Mesenchymal stem cell (in vitro differentiated cells and primary cell): ENCODE measurements at regions not wholly inside any gene's neighbourhood (a gene's known extent, or its start where the extent isn't known, plus 50 kb on each side); places are given as distances from the start of the nearest gene placed in this dataset.

Experiments used
- DNase-seq: peaks from one replicate; pipeline ENCODE4 v3.0.0-alpha.2; 2013
- H2AFZ ChIP-seq: one replicate; pipeline ENCODE4 v1.6.1; 2013; ENCODE audit warnings: low read depth, mild to moderate bottlenecking, control low read depth, inconsistent platforms, low read length, moderate library complexity
- H2AK5ac ChIP-seq: 2 replicates; pipeline ENCODE4 v1.6.1; 2013; ENCODE audit warnings: low read length, moderate library complexity, mild to moderate bottlenecking, inconsistent platforms; ENCODE audit not compliant: severe bottlenecking
- H2BK120ac ChIP-seq: one replicate; pipeline ENCODE4 v1.6.1; 2013; ENCODE audit warnings: low read depth, mild to moderate bottlenecking, inconsistent platforms, low read length, moderate library complexity
- H2BK12ac ChIP-seq, 2 experiments: one replicate each; pipeline ENCODE4 v1.6.1; 2013; ENCODE audit warnings: inconsistent platforms in 2 of 2, low read length in 2 of 2, mild to moderate bottlenecking in 2 of 2, moderate library complexity in 2 of 2, control low read depth in 1 of 2
- H2BK15ac ChIP-seq: one replicate; pipeline ENCODE4 v1.6.1; 2013; ENCODE audit warnings: mild to moderate bottlenecking, low read depth, inconsistent platforms; ENCODE audit not compliant: poor library complexity, severe bottlenecking
- H2BK5ac ChIP-seq: 2 replicates; pipeline ENCODE4 v1.6.1; 2013; ENCODE audit warnings: low read depth, mild to moderate bottlenecking, low read length, control low read depth, inconsistent platforms; ENCODE audit not compliant: poor library complexity, severe bottlenecking
- H3K14ac ChIP-seq, 2 experiments: one replicate each; pipeline ENCODE4 v1.6.1; 2013; ENCODE audit warnings: inconsistent platforms in 2 of 2, low read length in 2 of 2, control low read depth in 1 of 2, mild to moderate bottlenecking in 1 of 2, moderate library complexity in 1 of 2
- H3K18ac ChIP-seq, 2 experiments: one replicate each; pipeline ENCODE4 v1.6.1; 2013; ENCODE audit warnings: inconsistent platforms in 2 of 2, low read length in 2 of 2, control low read depth in 1 of 2, low read depth in 1 of 2, mild to moderate bottlenecking in 1 of 2
- H3K23ac ChIP-seq, 2 experiments: one replicate each; pipeline ENCODE4 v1.6.1; 2013; ENCODE audit warnings: inconsistent platforms in 2 of 2, low read length in 2 of 2, mild to moderate bottlenecking in 2 of 2, moderate library complexity in 2 of 2, control low read depth in 1 of 2
- H3K27ac ChIP-seq: 2 replicates; pipeline ENCODE4 v1.5.1; 2013; ENCODE audit warnings: mild to moderate bottlenecking, moderate library complexity, low read length, control low read depth, inconsistent platforms; ENCODE audit not compliant: poor library complexity, severe bottlenecking
- H3K27me3 ChIP-seq, 2 experiments: 2 replicates each; pipeline versions ENCODE4 v1.6.1 to v1.7.0; 2013; ENCODE audit warnings: low read length in 2 of 2, mild to moderate bottlenecking in 2 of 2, moderate library complexity in 2 of 2, control low read depth in 1 of 2, inconsistent platforms in 1 of 2; ENCODE audit not compliant: control insufficient read depth in 1 of 2, insufficient read depth in 1 of 2
- H3K36me3 ChIP-seq, 2 experiments: 2 replicates each; pipeline versions ENCODE4 v1.6.1 to v1.7.0; 2013; ENCODE audit warnings: low read length in 2 of 2, control low read depth in 1 of 2, inconsistent platforms in 1 of 2, low read depth in 1 of 2, mild to moderate bottlenecking in 1 of 2; ENCODE audit not compliant: insufficient read depth in 2 of 2, control insufficient read depth in 1 of 2
- H3K4ac ChIP-seq, 2 experiments: one replicate each; pipeline ENCODE4 v1.6.1; 2013; ENCODE audit warnings: inconsistent platforms in 2 of 2, low read length in 2 of 2, mild to moderate bottlenecking in 2 of 2, moderate library complexity in 2 of 2, control low read depth in 1 of 2, low read depth in 1 of 2
- H3K4me1 ChIP-seq: 2 replicates; pipeline ENCODE4 v1.6.1; 2013; ENCODE audit warnings: low read depth, low read length, control low read depth; ENCODE audit not compliant: control insufficient read depth, insufficient read depth
- H3K4me2 ChIP-seq: 2 replicates; pipeline ENCODE4 v1.6.1; 2013; ENCODE audit warnings: low read length, mild to moderate bottlenecking, inconsistent platforms; ENCODE audit not compliant: poor library complexity, severe bottlenecking
- H3K4me3 ChIP-seq, 2 experiments: 2 replicates each; pipeline versions ENCODE4 v1.5.1 to v1.7.0; 2013; ENCODE audit warnings: low read length in 2 of 2, mild to moderate bottlenecking in 2 of 2, control low read depth in 1 of 2, low read depth in 1 of 2; ENCODE audit not compliant: insufficient read depth in 1 of 2
- H3K79me1 ChIP-seq: replicated peaks from 2 replicates; pipeline ENCODE4 v1.6.1; 2013; ENCODE audit warnings: mild to moderate bottlenecking, control low read depth, low read length, inconsistent platforms; ENCODE audit not compliant: poor library complexity, severe bottlenecking
- H3K9ac ChIP-seq: 2 replicates; pipeline ENCODE4 v1.7.0; 2013; ENCODE audit warnings: mild to moderate bottlenecking, low read length, moderate library complexity
- H3K9me3 ChIP-seq: 2 replicates; pipeline ENCODE4 v1.7.0; 2013; ENCODE audit warnings: mild to moderate bottlenecking, low read length; ENCODE audit not compliant: control insufficient read depth
- H4K8ac ChIP-seq: one replicate; pipeline ENCODE4 v1.6.1; 2013; ENCODE audit warnings: inconsistent platforms, mild to moderate bottlenecking, low read length, moderate library complexity
- H4K91ac ChIP-seq: one replicate; pipeline ENCODE4 v1.6.1; 2013; ENCODE audit warnings: mild to moderate bottlenecking, low read length, inconsistent platforms
- WGBS: methylation state at CpG from one replicate; pipeline ENCODE4 v1.1.7; 2013; ENCODE audit warnings: mixed read lengths; 5-methylcytosine and 5-hydroxymethylcytosine counted together

- Histone ChIP-seq H2BK15ac (no peak overlapping the region), H3K14ac (no peak overlapping the region), H4K91ac (no peak overlapping the region), H2AFZ (no peak overlapping the region), H3K23ac (no peak overlapping the region), H3K18ac (no peak overlapping the region), H3K4me1 (no peaks in the 10 kb centered on the region), H3K27me3 (peaks cover 5 to 38% of the 10 kb centered on the region in 2 experiments), H2BK120ac (no peak overlapping the region), H3K4me3 (no peak overlapping the region), H3K9ac (no peak overlapping the region), H3K36me3 (no peaks in the 10 kb centered on the region), H3K27ac (no peak overlapping the region), H2AK5ac (no peak overlapping the region), H4K8ac (no peak overlapping the region), H3K4ac (no peak overlapping the region), H2BK12ac (no peak overlapping the region), H2BK5ac (no peak overlapping the region), H3K79me1 (no peaks in the 10 kb centered on the region), H3K4me2 (no peak overlapping the region), H3K9me3 (no peaks in the 10 kb centered on the region)
- DNase-seq, result no peak
- 77% methylated on average over 4 of the region's 6 CpGs for WGBS
Observed at GRCh38 chr7:45252248-45252647, 94.7 kb downstream of the RAMP3 start.

DNA sequence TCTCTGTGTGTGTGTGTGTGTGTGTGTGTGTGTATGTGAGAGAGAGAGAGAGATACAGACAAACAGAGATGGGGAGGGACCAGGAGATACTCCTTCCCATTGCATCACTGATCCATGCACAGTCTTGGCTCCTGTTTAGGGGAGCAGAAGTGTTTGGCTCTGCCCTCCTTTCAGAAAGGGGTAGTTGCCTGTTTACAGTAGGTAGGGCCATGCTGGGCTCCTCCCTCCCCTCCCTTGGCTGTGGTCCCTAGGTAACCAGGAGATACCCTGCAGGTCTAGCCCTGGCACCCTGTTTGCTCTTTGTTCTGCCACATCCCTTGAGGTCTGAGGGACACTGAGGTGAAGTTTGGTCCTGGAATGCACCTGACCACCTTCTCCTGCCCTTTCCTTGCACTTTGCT lies 95.3 kb downstream of the RAMP3 start:
- Histone ChIP-seq H2BK120ac (no peak overlapping the region), H2BK5ac (no peak overlapping the region), H2BK15ac (no peak overlapping the region), H3K27me3 (peaks cover 7 to 41% of the 10 kb centered on the region in 2 experiments), H3K4me2 (no peak overlapping the region), H2AK5ac (no peak overlapping the region), H4K8ac (no peak overlapping the region), H2AFZ (no peak overlapping the region), H3K9ac (no peak overlapping the region), H3K79me1 (no peaks in the 10 kb centered on the region), H3K4ac (no peak overlapping the region), H3K4me1 (no peaks in the 10 kb centered on the region), H3K14ac (no peak overlapping the region), H3K27ac (no peak overlapping the region), H3K4me3 (no peak overlapping the region), H3K23ac (no peak overlapping the region), H2BK12ac (no peak overlapping the region), H4K91ac (no peak overlapping the region), H3K9me3 (no peaks in the 10 kb centered on the region), H3K36me3 (no peaks in the 10 kb centered on the region), H3K18ac (no peak overlapping the region)
- DNase-seq, result no peak

GRCh38 chr7:45253368-45253767 lies 95.8 kb downstream of the RAMP3 start:
- Histone ChIP-seq H3K79me1 (no peaks in the 10 kb centered on the region), H4K8ac (no peak overlapping the region), H2AFZ (no peak overlapping the region), H3K18ac (no peak overlapping the region), H2AK5ac (no peak overlapping the region), H3K14ac (no peak overlapping the region), H2BK15ac (no peak overlapping the region), H3K27ac (no peak overlapping the region), H4K91ac (no peak overlapping the region), H2BK5ac (no peak overlapping the region), H3K4me2 (no peak overlapping the region), H3K9me3 (no peaks in the 10 kb centered on the region), H3K4ac (no peak overlapping the region), H3K4me3 (no peak overlapping the region), H2BK12ac (no peak overlapping the region), H3K23ac (no peak overlapping the region), H3K27me3 (peaks cover 11 to 46% of the 10 kb centered on the region in 2 experiments), H2BK120ac (no peak overlapping the region), H3K9ac (no peak overlapping the region), H3K36me3 (no peaks in the 10 kb centered on the region), H3K4me1 (no peaks in the 10 kb centered on the region)
- 80% methylated on average over 1 of the region's 1 CpG for WGBS
- DNase-seq, result no peak

DNA sequence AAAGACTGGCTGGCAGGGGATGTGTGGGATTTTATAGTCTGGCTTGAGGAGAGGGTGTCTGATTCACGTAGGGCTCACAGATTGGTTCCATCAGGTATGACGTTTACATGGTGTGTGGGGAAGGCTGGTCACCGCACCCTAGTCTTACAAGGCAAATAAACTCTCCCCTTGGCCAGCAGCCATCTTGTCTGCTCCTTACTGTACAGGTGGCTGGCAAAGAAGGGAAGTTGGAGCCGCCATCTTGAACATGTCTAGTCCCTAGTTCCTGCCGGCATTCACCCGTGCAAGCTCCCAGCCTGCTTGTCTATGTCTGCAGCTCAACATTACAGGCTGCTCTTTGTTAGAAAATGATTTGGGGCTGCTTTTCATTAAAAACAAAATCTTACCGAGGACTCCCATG lies 97.6 kb downstream of the RAMP3 start:
- H2BK5ac ChIP-seq, result no peak overlapping the region
- H3K4me3 ChIP-seq, result no peak overlapping the region
- no peak overlapping the region for H2AFZ ChIP-seq
- H3K27me3 ChIP-seq, result peaks cover 23 to 62% of the 10 kb centered on the region in 2 experiments
- H3K4ac ChIP-seq, result no peak overlapping the region
- peaks cover 3% of the 10 kb centered on the region for H3K4me1 ChIP-seq
- H3K14ac ChIP-seq, result no peak overlapping the region
- no peak overlapping the region for H3K18ac ChIP-seq
- no peak overlapping the region for H2BK15ac ChIP-seq
- H3K27ac ChIP-seq, result no peak overlapping the region
- no peak overlapping the region for H3K9ac ChIP-seq
- no peak overlapping the region for H4K91ac ChIP-seq
- H2AK5ac ChIP-seq, result no peak overlapping the region
- no peaks in the 10 kb centered on the region for H3K36me3 ChIP-seq
- H3K23ac ChIP-seq, result no peak overlapping the region
- no peaks in the 10 kb centered on the region for H3K9me3 ChIP-seq
- no peak overlapping the region for H3K4me2 ChIP-seq
- H2BK12ac ChIP-seq, result no peak overlapping the region
- no peak overlapping the region for H4K8ac ChIP-seq
- H3K79me1 ChIP-seq, result no peaks in the 10 kb centered on the region
- WGBS, result 93% methylated on average over 4 of the region's 7 CpGs
- H2BK120ac ChIP-seq, result no peak overlapping the region
- DNase-seq, result no peak
